ENCODE measurements at regions not wholly inside any gene's neighbourhood (a gene's known extent, or its start where the extent isn't known, plus 50 kb on each side); places are given as distances from the start of the nearest gene placed in this dataset.

DNA sequence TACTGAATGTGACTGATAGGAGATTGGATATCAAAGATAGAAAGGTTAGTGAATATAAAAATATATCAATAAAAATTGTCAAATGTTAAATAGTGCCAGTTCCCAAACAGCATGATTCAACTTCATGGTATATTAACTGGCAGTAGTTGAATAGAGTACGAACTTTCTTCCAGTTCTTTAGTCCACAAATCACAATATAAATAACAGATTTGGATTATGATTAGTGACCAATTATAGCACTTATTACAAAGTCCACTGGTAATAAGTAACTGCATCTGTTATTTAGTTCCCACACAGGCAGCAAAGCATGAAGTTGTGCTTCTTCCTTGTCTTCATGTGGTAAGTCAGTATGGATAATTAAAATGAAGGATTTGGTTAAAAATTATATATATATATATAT is 243.0 kb upstream of the VWC2 start:
- H3K27me3 ChIP-seq (ENCODE audit: control insufficient read depth, insufficient read depth, low read length), result no peaks in the 10 kb centered on the region
- H3K9me3 ChIP-seq (replicated peaks; ENCODE audit: control insufficient read depth, low read depth, low read length), result no peaks in the 10 kb centered on the region
- no peaks in the 10 kb centered on the region for H3K4me1 ChIP-seq (ENCODE audit: control insufficient read depth, insufficient read depth, low read length)
- no peak overlapping the region for H3K27ac ChIP-seq (ENCODE audit: low read length)
- no peak for DNase-seq
- WGBS (ENCODE audit: insufficient coverage), result no CpG with 5 or more reads among the region's 1 CpG
- H3K36me3 ChIP-seq (ENCODE audit: control insufficient read depth, insufficient read depth, low read length), result no peaks in the 10 kb centered on the region
- H3K4me3 ChIP-seq (ENCODE audit: low read length), result no peak overlapping the region

DNA sequence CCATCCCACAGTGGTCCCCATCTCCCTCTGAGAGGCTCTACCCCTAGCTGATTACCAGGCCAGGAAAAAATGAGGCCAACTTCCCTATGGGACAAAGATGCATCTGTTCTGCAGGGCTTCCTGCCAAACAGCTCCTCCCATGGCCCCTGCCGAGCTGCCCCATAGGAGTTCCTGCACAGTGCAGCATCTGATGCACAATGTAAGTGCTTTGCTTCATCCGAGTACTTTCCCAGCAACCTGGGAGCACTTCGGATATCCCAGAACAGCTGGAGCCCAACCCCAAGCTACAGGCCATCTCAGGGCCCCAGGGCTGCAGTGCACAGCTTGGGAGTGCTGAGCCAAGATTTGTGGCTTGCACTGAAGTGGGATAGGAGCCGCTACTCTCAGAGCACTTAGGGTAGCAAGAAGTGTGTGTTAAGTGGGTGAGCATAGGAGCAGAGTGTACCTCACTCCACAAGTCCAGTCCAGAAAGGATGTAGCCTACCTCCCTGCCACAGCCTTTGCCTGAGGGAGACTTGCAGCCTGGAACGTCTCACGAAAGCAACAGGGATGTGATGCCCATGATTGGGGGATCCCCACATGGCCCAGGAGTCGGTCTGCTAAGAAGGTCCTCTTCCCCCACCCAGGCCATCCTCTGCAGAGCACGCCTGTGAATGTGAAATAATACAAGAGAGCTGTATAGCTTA is 209.6 kb upstream of the VWC2 start:
- DNase-seq, result no peak
- Histone ChIP-seq H3K27me3 (ENCODE audit: control insufficient read depth, insufficient read depth, low read length) (no peaks in the 10 kb centered on the region), H3K4me1 (ENCODE audit: control insufficient read depth, insufficient read depth, low read length) (no peaks in the 10 kb centered on the region), H3K4me3 (ENCODE audit: low read length) (no peak overlapping the region), H3K36me3 (ENCODE audit: control insufficient read depth, insufficient read depth, low read length) (no peaks in the 10 kb centered on the region), H3K9me3 (replicated peaks; ENCODE audit: control insufficient read depth, low read depth, low read length) (no peaks in the 10 kb centered on the region), H3K27ac (ENCODE audit: low read length) (no peak overlapping the region)
- 63% methylated on average over 3 of the region's 8 CpGs for WGBS (ENCODE audit: insufficient coverage)

DNA sequence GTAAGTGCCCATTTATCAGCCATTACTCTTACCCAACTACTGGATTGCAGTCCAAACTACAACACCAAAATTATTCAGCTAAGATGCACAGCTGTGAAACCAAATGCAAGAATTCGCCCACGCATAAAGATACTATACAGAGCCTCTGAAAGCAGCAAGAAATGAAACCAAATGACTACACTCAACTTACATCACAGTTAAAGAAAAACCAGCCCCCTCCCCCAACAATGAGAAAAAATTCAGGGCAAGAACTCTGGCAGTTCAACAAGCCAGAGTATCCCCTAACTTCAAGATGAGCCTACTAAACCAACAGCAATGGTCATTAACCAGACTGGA is 209.1 kb upstream of the VWC2 start:
- no peaks in the 10 kb centered on the region for H3K4me1 ChIP-seq (ENCODE audit: control insufficient read depth, insufficient read depth, low read length)
- no peak overlapping the region for H3K27ac ChIP-seq (ENCODE audit: low read length)
- WGBS (ENCODE audit: insufficient coverage), result 93% methylated on average over 2 of the region's 2 CpGs

DNA sequence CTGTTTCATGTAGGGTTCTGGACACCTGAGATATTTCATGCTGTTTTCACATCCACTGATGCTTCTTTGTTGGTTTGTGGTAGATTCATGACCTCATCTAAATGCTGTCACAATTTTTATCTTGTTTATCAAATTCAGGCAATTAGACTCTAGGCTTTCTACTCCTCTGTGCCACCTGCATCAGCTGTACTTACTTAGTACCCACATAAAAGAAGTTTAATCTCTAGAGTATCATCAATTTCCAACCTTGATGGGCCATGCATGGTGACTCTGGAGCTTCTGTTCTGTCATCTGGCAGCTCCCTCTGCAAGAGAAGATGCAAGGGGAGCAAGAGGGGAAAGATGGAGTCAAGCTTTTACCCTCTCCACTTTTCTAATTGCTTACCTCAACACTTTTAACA is 195.9 kb upstream of the VWC2 start:
- Histone ChIP-seq H3K27me3 (ENCODE audit: control insufficient read depth, insufficient read depth, low read length) (no peaks in the 10 kb centered on the region), H3K9me3 (replicated peaks; ENCODE audit: control insufficient read depth, low read depth, low read length) (no peaks in the 10 kb centered on the region), H3K4me3 (ENCODE audit: low read length) (no peak overlapping the region), H3K27ac (ENCODE audit: low read length) (no peak overlapping the region), H3K4me1 (ENCODE audit: control insufficient read depth, insufficient read depth, low read length) (no peaks in the 10 kb centered on the region), H3K36me3 (ENCODE audit: control insufficient read depth, insufficient read depth, low read length) (no peaks in the 10 kb centered on the region)
- no peak for DNase-seq

More for the DNA sequence above, 209.1 kb upstream of the VWC2 start:
- H3K36me3 ChIP-seq (ENCODE audit: control insufficient read depth, insufficient read depth, low read length), result no peaks in the 10 kb centered on the region
- no peaks in the 10 kb centered on the region for H3K9me3 ChIP-seq (replicated peaks; ENCODE audit: control insufficient read depth, low read depth, low read length)
- no peaks in the 10 kb centered on the region for H3K27me3 ChIP-seq (ENCODE audit: control insufficient read depth, insufficient read depth, low read length)
- no peak overlapping the region for H3K4me3 ChIP-seq (ENCODE audit: low read length)
- DNase-seq, result no peak

DNA sequence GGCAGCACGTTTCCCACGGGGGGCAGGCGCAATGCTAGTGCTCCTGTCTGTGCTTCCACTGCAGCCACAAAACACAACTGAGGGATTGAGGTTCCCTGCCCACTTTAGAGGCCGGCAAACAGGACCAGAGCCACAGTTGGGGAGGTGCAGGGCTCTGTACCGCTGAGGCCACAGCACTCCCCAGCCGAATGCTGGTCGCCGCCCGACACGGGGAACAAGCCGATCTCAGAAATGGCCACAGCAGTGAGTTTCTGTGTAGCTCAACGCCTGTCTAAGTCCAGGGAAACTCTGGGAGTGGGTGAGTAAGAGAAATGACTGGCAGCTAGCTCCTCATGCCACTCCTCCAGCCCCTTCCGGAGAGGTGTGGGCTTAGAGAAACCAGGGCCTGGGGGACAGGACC is 194.0 kb upstream of the VWC2 start:
- no peaks in the 10 kb centered on the region for H3K27me3 ChIP-seq (ENCODE audit: control insufficient read depth, insufficient read depth, low read length)
- no peaks in the 10 kb centered on the region for H3K36me3 ChIP-seq (ENCODE audit: control insufficient read depth, insufficient read depth, low read length)
- no peak overlapping the region for H3K27ac ChIP-seq (ENCODE audit: low read length)
- no peak overlapping the region for H3K4me3 ChIP-seq (ENCODE audit: low read length)
- 87% methylated on average over 8 of the region's 13 CpGs for WGBS (ENCODE audit: insufficient coverage)
- no peaks in the 10 kb centered on the region for H3K4me1 ChIP-seq (ENCODE audit: control insufficient read depth, insufficient read depth, low read length)
- DNase-seq, result no peak
- no peaks in the 10 kb centered on the region for H3K9me3 ChIP-seq (replicated peaks; ENCODE audit: control insufficient read depth, low read depth, low read length)

DNA sequence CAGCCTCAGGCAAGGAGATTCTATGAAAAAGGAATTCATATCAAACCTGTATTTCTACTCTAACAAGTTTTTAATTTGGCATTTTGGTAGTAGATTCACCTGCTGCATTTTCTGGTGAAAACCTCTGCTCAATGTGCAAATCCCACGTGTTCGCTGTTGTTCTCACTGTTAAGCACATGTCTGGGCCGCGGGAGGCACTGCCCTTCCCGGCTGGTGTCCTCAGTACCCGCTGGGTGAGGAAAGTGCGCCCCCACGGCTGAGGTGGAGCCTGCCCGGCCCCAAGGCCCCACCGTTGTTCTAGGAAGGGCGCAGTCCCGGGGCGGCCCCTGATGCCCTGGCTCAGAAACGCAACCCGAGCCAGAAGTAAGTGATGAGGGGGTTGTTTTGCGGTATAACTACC is 193.4 kb upstream of the VWC2 start:
- H3K4me1 ChIP-seq (ENCODE audit: control insufficient read depth, insufficient read depth, low read length), result no peaks in the 10 kb centered on the region
- no peak for DNase-seq
- H3K27me3 ChIP-seq (ENCODE audit: control insufficient read depth, insufficient read depth, low read length), result no peaks in the 10 kb centered on the region
- no peaks in the 10 kb centered on the region for H3K9me3 ChIP-seq (replicated peaks; ENCODE audit: control insufficient read depth, low read depth, low read length)
- H3K4me3 ChIP-seq (ENCODE audit: low read length), result no peak overlapping the region
- H3K27ac ChIP-seq (ENCODE audit: low read length), result no peak overlapping the region
- H3K36me3 ChIP-seq (ENCODE audit: control insufficient read depth, insufficient read depth, low read length), result no peaks in the 10 kb centered on the region
- 31% methylated on average over 14 of the region's 16 CpGs for WGBS (ENCODE audit: insufficient coverage)

DNA sequence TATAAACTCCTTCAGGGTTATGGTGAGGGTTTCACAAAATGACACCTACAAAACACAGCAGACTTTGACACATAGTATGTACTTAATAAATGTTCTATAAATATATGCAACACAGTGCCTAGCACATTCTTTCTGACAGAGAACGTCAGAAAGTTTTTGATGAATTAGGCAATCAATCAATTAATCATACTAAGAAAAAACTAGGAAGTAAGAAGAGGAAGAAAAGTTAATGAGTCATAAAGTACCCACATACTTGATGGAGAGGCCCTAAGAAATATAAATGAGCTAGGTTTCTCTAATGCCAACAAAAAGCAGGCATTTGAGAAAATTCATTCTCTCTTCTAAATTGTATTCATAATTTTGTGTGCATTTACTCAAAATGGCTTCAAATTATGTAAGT is 192.7 kb upstream of the VWC2 start:
- Histone ChIP-seq H3K36me3 (ENCODE audit: control insufficient read depth, insufficient read depth, low read length) (no peaks in the 10 kb centered on the region), H3K27me3 (ENCODE audit: control insufficient read depth, insufficient read depth, low read length) (no peaks in the 10 kb centered on the region), H3K4me1 (ENCODE audit: control insufficient read depth, insufficient read depth, low read length) (no peaks in the 10 kb centered on the region), H3K4me3 (ENCODE audit: low read length) (no peak overlapping the region), H3K9me3 (replicated peaks; ENCODE audit: control insufficient read depth, low read depth, low read length) (no peaks in the 10 kb centered on the region), H3K27ac (ENCODE audit: low read length) (no peak overlapping the region)
- no CpG with 5 or more reads among the region's 1 CpG for WGBS (ENCODE audit: insufficient coverage)
- no peak for DNase-seq

DNA sequence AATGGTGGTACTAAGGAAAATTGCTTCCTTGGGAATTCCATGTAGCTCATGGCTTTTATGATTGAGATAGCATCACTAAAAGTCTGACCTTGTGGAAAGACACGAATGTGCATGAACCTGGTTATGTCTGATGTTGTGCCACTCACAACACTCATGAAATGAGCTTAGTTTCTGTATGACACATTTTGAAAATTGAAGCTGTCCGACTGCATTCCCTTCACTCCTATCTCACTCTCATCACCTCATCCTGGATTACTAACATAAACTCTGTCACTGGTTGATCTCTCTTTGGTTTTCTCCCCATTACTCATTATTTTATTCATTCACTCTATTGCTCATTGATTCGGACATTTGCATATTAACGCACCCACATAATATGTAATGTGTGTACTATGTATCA is 190.0 kb upstream of the VWC2 start:
- no peaks in the 10 kb centered on the region for H3K27me3 ChIP-seq (ENCODE audit: control insufficient read depth, insufficient read depth, low read length)
- WGBS (ENCODE audit: insufficient coverage), result 77% methylated on average over 2 of the region's 4 CpGs
- no peaks in the 10 kb centered on the region for H3K4me1 ChIP-seq (ENCODE audit: control insufficient read depth, insufficient read depth, low read length)
- DNase-seq, result no peak
- H3K27ac ChIP-seq (ENCODE audit: low read length), result no peak overlapping the region
- H3K9me3 ChIP-seq (replicated peaks; ENCODE audit: control insufficient read depth, low read depth, low read length), result no peaks in the 10 kb centered on the region
- no peak overlapping the region for H3K4me3 ChIP-seq (ENCODE audit: low read length)
- no peaks in the 10 kb centered on the region for H3K36me3 ChIP-seq (ENCODE audit: control insufficient read depth, insufficient read depth, low read length)

DNA sequence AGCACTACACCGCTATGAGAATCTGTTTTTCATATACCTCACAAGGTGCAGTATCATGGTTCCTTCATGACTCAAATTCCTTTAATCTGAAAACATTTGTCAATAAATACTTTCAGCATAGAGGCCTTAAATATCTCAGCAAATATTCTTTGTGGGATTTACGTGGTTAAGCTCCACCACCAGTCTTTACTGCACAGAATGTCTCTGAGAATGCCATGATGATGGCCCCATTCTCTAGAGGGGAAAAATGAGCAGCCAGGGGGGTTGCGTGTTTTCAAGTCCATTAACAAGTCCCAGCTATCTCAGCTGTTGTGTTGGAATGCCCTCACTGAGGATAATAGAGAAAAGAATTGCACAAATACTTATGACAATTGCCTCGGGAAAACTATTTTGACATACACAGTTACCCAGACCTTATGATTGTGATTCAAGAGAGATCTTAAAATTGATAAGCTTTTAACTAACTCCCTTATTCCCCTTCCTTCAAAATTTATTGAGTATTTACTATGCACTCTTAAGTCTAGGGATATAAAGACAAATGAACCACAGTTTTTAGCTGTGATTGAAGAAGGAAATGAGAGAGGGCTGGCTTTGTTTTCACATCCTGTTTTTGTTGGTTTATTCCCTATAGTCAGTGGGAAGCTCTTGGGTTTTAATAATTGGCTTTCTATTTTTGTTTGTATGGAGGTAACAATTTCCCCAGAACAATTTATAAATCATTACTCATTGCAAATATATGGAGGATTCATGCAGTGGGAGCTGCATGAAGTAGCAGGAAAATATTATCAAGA is 176.5 kb upstream of the VWC2 start:
- no peak overlapping the region for H3K4me3 ChIP-seq (ENCODE audit: low read length)
- H3K27ac ChIP-seq (ENCODE audit: low read length), result no peak overlapping the region
- no peaks in the 10 kb centered on the region for H3K4me1 ChIP-seq (ENCODE audit: control insufficient read depth, insufficient read depth, low read length)
- no peaks in the 10 kb centered on the region for H3K36me3 ChIP-seq (ENCODE audit: control insufficient read depth, insufficient read depth, low read length)
- no peaks in the 10 kb centered on the region for H3K9me3 ChIP-seq (replicated peaks; ENCODE audit: control insufficient read depth, low read depth, low read length)
- H3K27me3 ChIP-seq (ENCODE audit: control insufficient read depth, insufficient read depth, low read length), result no peaks in the 10 kb centered on the region
- WGBS (ENCODE audit: insufficient coverage), result no CpG with 5 or more reads among the region's 4 CpGs
- DNase-seq, result peak; percentile 11

DNA sequence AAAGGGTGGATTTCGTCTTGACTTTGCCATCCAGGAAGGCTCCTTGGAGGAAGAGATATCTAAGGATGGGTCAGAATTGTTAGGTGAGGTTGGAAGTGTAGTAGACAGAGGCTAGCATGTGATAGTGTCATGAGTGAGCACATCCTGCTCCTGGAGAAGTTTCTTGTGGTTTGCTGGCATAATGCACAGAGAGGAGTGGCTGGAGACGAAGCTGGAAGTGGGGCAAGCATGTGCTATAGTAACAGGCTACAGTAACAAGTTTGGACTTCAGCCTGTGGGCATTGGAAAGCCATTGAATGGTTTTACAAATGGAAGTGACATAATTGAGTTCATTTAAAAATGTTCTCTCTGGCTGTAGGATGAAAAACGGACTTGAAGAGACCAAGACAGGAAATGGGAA is 175.6 kb upstream of the VWC2 start:
- no peaks in the 10 kb centered on the region for H3K36me3 ChIP-seq (ENCODE audit: control insufficient read depth, insufficient read depth, low read length)
- no peaks in the 10 kb centered on the region for H3K9me3 ChIP-seq (replicated peaks; ENCODE audit: control insufficient read depth, low read depth, low read length)
- H3K27me3 ChIP-seq (ENCODE audit: control insufficient read depth, insufficient read depth, low read length), result no peaks in the 10 kb centered on the region
- peak; percentile 28 for DNase-seq
- H3K4me3 ChIP-seq (ENCODE audit: low read length), result no peak overlapping the region
- no peaks in the 10 kb centered on the region for H3K4me1 ChIP-seq (ENCODE audit: control insufficient read depth, insufficient read depth, low read length)
- WGBS (ENCODE audit: insufficient coverage), result 60% methylated on average over 2 of the region's 3 CpGs
- no peak overlapping the region for H3K27ac ChIP-seq (ENCODE audit: low read length)
